ENCODE measurements at regions not wholly inside any gene's neighbourhood (a gene's known extent, or its start where the extent isn't known, plus 50 kb on each side); places are given as distances from the start of the nearest gene placed in this dataset.

DNA sequence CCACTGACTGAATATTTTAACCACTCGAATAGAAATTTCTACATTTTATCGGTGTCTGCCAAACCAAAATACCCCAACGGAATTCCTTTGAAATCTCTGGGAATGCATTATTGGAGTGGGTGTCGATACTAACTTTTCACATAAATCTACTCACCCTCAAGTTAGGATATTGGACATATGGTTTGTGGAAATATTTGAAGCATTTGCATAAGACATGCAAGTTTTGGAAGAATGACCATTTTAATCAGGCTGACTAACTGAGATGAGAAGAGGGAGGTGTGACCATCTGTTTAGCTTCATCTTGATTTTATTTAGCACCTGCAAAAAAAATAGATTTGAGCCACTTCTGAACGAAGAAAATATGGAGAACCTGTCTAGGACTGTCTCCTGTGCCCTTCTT is 61.2 kb downstream of the KLF6 start:
- no peak for DNase-seq

DNA sequence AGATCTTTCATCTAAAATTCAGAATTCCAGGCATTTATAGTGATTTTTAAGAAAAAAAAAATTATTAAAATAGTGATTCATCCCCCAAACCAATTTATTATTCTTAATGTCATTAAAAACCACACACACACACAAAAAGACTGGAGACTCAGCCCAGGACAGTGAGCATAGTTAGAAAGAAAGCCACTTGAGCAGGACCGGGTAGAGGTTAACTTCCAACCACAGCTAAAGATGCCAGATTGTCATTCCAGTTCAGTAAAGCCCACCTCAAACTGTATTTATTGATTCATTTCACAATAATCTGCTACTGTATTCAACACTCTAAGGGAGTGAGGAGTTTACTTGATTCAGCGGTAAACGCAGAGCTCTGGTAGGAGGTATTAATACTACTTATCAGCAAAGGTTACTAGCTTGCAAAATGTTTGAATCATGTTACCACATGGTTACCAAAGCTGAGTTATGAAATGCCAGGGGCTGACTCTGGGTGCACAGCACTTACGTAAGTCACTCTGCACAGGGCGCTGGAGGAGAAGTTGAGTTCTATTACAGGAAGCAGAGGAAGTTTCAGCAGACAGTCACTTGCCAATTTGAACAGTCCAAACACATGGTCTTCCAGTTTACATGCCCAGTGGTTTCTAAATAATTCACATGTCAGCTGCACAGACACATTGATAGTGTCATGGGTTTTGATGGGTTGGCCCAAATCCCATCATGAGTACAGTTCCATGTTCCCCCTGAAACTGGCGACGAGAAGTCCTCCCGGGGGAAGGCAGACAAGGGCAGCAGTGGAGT is 64.6 kb downstream of the KLF6 start:
- no peak for DNase-seq

GRCh38 chr10:3719024-3719843 is 65.8 kb downstream of the KLF6 start:
- no peak for DNase-seq

GRCh38 chr10:3716093-3716492 is 68.9 kb downstream of the KLF6 start:
- DNase-seq, result no peak

GRCh38 chr10:3714967-3715366 is 70.0 kb downstream of the KLF6 start:
- no peak for DNase-seq

GRCh38 chr10:3714531-3714930 is 70.5 kb downstream of the KLF6 start:
- no peak for DNase-seq

DNA sequence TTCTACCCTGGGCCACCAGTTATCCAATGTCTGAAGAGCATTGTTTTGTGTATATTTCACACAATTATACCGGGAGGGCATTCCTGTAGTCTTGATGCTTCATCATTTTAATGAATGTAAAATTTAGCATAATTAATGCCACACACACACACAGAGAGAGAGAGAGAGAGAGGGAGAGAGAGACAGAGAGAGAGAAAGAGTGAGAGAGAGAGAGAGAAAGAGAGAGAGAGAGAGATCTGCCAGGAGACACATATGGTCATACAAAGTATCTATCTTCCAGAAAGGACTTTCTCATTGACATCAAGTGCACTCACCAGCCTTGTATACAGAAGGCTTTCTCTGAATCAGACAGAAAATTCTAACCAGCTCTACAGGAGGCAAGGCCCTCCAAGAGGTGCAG is 72.3 kb downstream of the KLF6 start:
- DNase-seq, result no peak

GRCh38 chr10:3711918-3712317 is 73.1 kb downstream of the KLF6 start:
- DNase-seq, result no peak

- DNase-seq, result no peak
Observed at GRCh38 chr10:3710764-3711163, 74.2 kb downstream of the KLF6 start.

- no peak for DNase-seq
Observed at GRCh38 chr10:3709456-3710060, 75.5 kb downstream of the KLF6 start.

GRCh38 chr10:3708852-3709251 is 76.2 kb downstream of the KLF6 start:
- no peak for DNase-seq

GRCh38 chr10:3704565-3705325 is 80.3 kb downstream of the KLF6 start:
- no peak for DNase-seq

DNA sequence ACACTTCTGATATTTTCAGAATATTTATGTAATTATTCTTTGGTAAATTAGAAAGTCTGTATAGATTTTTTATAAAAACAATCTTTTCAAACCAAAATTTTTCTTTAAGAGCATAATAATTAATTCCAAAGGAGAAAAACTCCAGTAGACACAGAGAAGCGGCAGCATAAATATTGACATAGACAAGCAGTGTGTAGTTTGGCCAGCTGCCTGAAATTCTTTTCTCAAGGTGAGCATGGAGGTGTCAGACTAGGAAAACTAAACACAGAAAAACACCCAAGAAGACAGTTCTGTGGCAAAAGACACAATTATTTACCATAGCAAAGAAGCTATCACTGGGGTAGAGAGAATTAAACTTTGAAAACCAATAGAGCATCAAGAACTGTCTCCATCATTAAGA is 82.4 kb downstream of the KLF6 start:
- no peak for DNase-seq

GRCh38 chr10:3702056-3702546 is 82.9 kb downstream of the KLF6 start:
- DNase-seq, result no peak

- DNase-seq, result no peak
Observed at GRCh38 chr10:3701491-3701890, 83.5 kb downstream of the KLF6 start.

GRCh38 chr10:3700531-3701076 is 84.4 kb downstream of the KLF6 start:
- no peak for DNase-seq

DNA sequence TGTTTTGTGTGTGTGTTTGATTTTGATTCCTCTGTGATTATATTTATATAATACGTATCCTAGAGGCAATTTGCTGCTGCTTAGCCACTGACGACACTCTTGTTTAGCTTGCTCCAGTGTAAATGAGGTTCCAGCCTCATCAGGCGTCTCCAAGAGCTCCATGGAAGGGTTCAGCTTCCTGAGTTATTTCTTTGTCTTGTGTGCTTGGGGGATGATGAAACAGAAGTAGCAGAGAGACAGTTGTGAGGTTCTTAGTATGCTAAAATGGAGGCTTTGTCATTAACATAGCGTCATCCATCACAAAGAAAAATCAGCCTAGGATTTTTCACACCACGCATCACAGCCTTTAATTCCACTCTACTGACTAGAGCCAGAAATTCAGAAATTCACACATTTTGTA is 85.1 kb downstream of the KLF6 start:
- DNase-seq, result no peak

- DNase-seq, result no peak
Observed at GRCh38 chr10:3698312-3698711, 86.7 kb downstream of the KLF6 start.

DNA sequence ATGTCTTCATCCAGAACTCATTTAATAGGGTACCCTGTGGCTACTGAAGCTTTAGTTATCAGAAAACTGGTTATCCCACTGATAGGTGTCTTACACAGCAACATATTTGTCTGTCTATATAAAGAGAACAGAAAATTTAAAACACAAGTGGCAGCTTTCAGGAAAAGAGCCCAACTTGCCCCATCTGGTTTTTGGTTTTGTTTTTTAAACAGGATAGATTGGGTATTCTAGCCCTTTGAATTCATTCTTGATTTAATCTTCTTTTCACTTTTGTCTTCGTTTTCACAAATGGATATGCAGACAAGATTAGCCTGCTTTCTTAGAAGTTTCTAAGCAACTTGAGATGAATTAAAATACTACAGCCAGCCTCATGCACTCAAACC is 91.3 kb downstream of the KLF6 start:
- DNase-seq, result no peak

- no peak for DNase-seq
Observed at GRCh38 chr10:3693022-3693697, 91.8 kb downstream of the KLF6 start.

- DNase-seq, result no peak
Observed at GRCh38 chr10:3692387-3692999, 92.5 kb downstream of the KLF6 start.

GRCh38 chr10:3691482-3691881 is 93.5 kb downstream of the KLF6 start:
- DNase-seq, result no peak

All from NCI-H1417 treated with DMSO at 0.1 percent for 48 hours (cell line).